Ishikawa (cell line): ENCODE measurements at regions not wholly inside any gene's neighbourhood (a gene's known extent, or its start where the extent isn't known, plus 50 kb on each side); places are given as distances from the start of the nearest gene placed in this dataset.
A peak's percentile ranks its signal among the peaks of the same experiment; 100 is the strongest.

Experiments used
- CEBPB ChIP-seq: IDR thresholded peaks from 2 replicates; pipeline ENCODE4 v1.6.1; 2012
- CREB1 ChIP-seq: IDR thresholded peaks from 2 replicates; pipeline ENCODE4 v1.6.1; 2012; ENCODE audit warnings: low read depth
- EGR1 ChIP-seq: IDR thresholded peaks from 2 replicates; pipeline ENCODE4 v1.6.1; 2012
- EP300 ChIP-seq: IDR thresholded peaks from 2 replicates; pipeline ENCODE4 v1.6.1; 2012; ENCODE audit warnings: borderline replicate concordance
- MAX ChIP-seq: IDR thresholded peaks from 2 replicates; pipeline ENCODE4 v1.6.1; 2012
- REST ChIP-seq: IDR thresholded peaks from 2 replicates; pipeline ENCODE4 v1.6.1; 2012; ENCODE audit warnings: low read depth, mild to moderate bottlenecking
- TAF1 ChIP-seq: IDR thresholded peaks from 2 replicates; pipeline ENCODE4 v1.6.1; 2012; ENCODE audit warnings: low read depth, mild to moderate bottlenecking
- TCF12 ChIP-seq: IDR thresholded peaks from 2 replicates; pipeline ENCODE4 v1.6.1; 2012; ENCODE audit warnings: low read depth
- TEAD4 ChIP-seq: IDR thresholded peaks from 2 replicates; pipeline ENCODE4 v1.6.1; 2012
- YY1 ChIP-seq: IDR thresholded peaks from 2 replicates; pipeline ENCODE4 v1.6.1; 2012; ENCODE audit warnings: low read depth

- TF ChIP-seq TCF12, result peak; percentile 46; the same call in 1 of the 2 replicates
- TF ChIP-seq EP300, result 0 out of 2 replicates have a peak, but pooled peaks have one; percentile 43
- TF ChIP-seq TEAD4, result 0 out of 2 replicates have a peak, but pooled peaks have one; percentile 38
- TF ChIP-seq YY1, result no peak
- no peak for TF ChIP-seq REST
- no peak for TF ChIP-seq TAF1
- peak; percentile 55 for TF ChIP-seq CEBPB
- no peak for TF ChIP-seq EGR1
- TF ChIP-seq CREB1, result no peak
- TF ChIP-seq MAX, result 0 out of 2 replicates have a peak, but pooled peaks have one; percentile 34
These were observed 87.2 kb upstream of the TBL1XR1 start for GRCh38 chr3:177284383-177284881.
